GM18499 (cell line): ENCODE measurements at regions not wholly inside any gene's neighbourhood (a gene's known extent, or its start where the extent isn't known, plus 50 kb on each side); places are given as distances from the start of the nearest gene placed in this dataset.
"Not testable (repeated sequence)": the region's sequence is repeated elsewhere in the genome, so short reads cannot be mapped to it uniquely, and the experiment has no call there.

ENCODE experiments used
- ATAC-seq: cut with Tn5 transposase; IDR thresholded peaks from one replicate; pipeline ENCODE4 v1.9.1; 2021; ENCODE audit warnings: moderate number of reproducible peaks; ENCODE audit not compliant: insufficient read depth, unreplicated experiment

DNA sequence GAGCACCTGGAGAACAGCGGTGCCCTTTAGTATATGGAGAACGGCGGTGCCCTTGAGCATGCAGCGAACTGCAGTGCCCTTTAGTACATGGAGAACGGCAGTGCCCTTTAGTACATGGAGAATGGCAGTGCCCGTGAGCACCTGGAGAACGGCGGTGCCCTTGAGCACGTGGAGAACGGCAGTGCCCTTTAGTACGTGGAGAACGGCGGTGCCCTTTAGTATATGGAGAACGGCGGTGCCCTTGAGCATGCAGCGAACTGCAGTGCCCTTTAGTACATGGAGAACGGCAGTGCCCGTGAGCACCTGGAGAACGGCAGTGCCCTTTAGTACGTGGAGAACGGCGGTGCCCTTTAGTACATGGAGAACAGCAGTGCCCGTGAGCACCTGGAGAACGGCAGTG lies 151.8 kb downstream of the DLL1 start:
- ATAC-seq: not testable (repeated sequence)

DNA sequence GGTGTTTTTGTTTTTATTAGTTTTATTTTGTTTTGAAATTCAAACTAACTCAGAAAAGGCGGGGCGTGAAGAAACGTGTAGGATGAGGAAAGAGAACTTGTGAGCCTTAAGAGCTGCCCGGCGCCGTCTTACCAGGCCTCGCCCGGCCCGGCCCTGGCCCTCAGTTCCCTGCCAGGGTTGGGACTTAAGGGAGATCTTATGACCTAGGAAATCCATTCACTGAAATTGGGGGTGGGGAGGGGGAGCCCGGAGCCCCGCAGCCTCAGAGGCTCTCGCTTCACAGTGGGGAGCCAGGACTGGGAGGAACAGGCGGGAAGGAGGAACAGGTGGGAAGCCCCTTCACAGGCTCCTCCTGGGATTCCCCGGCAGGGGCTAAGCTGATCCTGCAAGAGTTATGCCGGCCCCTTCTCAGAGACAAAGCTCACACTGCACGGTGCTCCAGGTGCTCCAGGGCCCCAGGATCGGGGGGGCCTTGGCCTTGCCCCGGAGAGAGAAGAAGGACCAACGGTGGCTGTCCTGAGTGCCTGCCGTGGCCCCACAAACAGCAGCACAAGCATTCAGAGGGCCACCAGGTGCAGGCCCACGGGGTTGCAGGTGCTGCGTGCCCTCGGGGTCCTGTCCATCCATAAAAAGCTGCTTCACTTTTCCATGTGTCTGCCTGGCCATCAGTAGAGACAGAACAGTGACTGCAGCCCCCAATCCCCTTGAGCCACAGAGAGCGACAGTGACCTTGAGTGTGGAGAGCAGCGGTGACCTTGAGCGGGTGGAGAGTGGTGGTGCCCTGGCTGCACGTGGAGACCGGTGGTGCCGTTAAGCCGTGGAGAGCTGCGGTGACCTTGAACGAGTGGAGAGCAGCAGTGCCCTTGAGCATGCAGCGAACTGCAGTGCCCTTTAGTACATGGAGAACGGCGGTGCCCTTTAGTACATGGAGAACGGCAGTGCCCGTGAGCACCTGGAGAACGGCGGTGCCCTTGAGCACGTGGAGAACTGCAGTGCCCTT lies 152.7 kb downstream of the DLL1 start:
- no peak for ATAC-seq

GRCh38 chr6:170137176-170137891 lies 153.5 kb downstream of the DLL1 start:
- ATAC-seq: no peak

- ATAC-seq: no peak
Measured at GRCh38 chr6:170136541-170137175, 154.2 kb downstream of the DLL1 start.

DNA sequence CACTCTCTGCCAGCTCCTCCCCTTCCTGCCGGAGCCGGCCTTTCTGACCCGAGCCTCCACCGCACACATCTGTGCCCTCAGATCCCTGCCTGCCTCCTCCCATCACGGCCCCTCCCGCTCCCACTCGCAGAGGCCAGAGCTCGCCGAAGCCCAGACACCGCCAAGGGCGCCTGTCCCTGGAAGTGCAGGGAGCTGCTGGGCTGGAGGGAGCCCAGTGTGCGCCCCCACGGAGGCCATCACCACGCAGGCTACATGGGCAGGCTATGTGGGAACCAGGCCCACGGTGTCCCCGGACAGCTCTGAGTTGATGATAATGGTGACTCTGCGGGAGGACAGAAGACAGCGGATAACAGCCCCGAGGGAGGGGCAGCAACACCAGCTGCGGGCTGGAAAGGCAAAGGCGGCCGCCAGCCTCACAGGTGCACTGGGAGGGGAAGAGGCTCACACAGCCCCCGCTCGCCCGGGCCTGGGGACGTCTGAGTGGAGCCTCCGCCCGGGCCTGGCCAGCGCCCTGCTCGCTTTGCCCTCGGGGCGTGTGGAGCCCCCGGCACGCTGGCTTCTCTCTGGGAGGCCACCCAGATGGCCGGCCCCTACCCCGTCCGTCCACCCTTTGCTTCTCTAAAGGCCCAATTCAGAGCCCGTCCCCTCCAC lies 154.9 kb downstream of the DLL1 start:
- ATAC-seq: no peak

GRCh38 chr6:170135461-170135820 lies 155.4 kb downstream of the DLL1 start:
- no peak for ATAC-seq

- ATAC-seq: no peak
Measured at GRCh38 chr6:170134471-170135440, 156.1 kb downstream of the DLL1 start.

DNA sequence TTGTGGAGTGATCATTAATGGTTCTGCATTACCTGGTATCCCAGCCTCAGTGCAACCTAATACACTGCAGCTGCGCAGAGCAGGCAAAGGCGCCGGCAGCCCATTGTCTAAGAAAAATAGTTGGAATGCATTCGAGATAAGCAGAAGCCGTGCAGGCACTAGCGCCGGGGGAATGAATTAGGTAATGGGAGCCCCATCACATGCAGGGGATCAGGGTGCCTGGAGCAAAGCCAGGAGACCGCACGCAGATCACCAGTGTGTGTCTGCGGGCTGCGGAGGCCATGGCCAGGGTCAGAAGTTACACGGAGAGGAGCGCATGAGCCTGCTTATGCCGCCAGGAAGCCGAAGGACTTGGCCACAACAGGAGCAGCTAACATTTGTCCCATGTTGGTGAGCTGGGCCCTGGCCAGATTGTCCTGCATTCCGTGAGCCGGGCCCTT lies 156.8 kb downstream of the DLL1 start:
- no peak for ATAC-seq

DNA sequence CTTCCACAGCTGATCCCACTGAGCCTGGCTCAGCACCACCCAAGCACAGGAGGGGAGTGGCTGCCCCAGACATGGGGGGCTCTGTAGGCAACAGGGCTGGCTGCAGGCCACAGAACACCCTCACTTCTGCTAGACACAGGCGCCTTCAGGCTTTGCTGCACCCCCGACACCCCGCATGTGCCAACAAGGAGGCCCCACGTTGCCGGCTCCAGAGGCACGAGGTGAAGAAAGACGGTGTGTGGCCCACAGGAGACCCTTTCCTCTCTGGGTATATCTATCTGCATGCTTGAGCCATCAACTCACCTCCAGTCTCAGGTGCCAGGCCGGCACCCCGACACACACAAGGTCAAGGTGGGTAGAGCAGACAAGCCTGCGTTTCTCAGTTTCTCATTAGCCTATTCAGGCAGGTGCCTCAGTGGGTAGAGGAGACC lies 158.3 kb downstream of the DLL1 start:
- ATAC-seq: no peak

GRCh38 chr6:170132011-170132521 lies 158.8 kb downstream of the DLL1 start:
- no peak for ATAC-seq

- no peak for ATAC-seq
Measured at GRCh38 chr6:170131351-170131750, 159.5 kb downstream of the DLL1 start.

DNA sequence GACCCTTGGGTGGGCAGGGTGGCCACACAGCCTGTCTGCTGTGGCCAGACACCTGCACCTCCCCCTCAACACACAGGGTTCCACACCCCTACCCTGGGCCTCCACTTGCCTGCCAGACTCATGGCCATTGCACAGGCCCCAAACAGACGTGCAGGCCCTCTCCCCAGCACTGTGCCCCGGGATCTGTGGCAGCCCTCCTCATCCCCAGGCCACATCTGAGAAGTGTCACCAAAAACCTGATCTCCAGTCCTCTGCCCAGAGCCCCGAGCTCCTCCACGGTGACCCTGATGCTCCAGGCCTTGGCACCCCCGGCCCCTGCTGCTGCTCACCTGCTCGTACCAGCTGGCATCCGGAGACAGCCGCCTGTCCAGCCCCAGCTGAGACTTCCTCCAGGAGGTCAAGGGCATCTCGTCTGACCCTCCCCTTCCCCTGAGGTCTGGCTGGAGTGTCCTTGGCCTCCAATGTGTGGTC lies 160.1 kb downstream of the DLL1 start:
- ATAC-seq: no peak

DNA sequence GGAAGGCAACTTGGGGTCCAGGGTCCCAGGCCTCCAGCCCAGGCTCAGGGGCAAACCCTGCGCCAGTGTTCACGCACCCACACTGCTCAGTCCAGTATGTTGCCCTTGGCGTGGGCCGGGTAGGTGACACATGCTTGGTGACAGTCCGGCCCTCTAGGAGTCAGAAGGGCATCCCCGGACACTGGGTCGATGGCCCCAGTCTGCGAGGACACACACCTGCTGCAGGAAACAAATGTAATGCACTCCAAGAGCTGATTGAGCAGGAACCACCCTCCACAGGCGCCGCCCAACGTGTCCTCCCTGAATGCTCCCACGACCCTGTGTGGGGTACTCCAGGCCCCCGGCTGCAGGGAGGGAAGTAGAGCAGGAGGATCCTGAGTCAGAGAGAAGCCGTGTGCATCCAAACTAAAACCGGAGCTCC lies 160.7 kb downstream of the DLL1 start:
- no peak for ATAC-seq

DNA sequence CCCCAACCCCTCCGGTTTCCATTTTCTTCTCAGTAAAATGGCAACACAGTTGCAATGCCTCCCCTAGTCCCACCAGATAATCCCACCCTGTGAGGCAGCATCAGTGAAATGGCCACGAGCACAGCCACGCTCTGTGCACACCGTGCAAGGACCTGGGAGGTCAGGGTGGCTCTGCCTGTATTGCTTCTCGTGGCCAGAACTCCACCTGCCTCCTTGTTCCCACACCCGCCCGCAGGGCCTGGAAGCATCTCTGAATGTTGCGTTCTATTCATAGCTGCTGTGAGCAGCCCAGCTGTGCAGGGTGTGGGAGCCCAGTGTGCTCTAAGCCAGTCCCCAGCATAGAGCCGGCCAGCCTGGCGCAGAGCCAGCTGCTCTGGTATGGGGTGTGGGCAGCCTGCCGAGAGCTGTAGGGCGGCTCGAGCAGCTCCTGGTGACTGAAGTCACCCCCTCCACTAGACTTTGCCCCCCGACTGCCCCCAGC lies 161.1 kb downstream of the DLL1 start:
- ATAC-seq: no peak

DNA sequence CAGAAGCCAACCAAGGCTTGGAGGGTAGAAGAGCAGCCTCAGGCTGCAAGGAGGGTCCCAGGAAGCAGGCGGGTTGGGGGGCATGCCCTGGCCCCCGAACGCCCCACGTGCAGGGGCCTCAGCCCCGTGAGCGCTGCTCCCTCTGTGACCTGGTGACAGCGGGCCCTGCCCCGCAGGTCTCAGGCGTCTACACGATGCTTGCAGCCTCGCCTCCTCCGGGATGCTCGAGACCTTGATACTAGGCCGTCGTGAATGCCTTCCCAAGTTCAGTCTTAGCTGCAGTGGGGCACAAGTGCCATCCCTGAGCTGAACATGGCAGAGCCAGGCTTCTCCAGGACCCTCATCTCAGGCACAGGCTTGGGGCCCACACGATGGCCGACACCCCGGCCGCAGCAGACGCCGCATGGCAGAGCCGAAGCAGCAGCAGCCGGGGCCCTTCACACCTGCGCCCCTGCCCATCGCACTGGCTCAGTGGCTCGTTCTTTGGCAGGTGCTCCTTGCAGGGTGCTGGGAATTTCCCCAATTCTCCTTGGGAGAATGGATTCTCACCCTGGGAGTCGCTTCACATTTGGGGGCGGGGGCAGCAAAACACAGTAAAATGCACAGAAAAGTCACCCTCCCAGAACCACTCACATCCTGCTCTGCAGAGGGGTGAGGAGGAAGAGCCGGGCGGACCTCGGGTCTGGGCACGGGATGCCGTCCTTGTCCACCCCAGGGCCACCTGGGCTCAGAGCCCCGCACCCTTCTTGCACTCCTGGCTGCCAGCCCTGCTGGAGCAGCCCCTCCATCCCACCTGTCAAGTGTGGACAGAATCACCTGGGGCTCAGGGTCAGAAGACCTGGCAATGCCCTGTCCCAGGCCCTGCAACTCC lies 161.8 kb downstream of the DLL1 start:
- no peak for ATAC-seq

GRCh38 chr6:170128346-170128745 lies 162.5 kb downstream of the DLL1 start:
- no peak for ATAC-seq

- ATAC-seq: peak; percentile 31
Measured at GRCh38 chr6:170127151-170127550, 163.7 kb downstream of the DLL1 start.
